Choroid plexus epithelial cell (primary cell): ENCODE measurements at regions not wholly inside any gene's neighbourhood (a gene's known extent, or its start where the extent isn't known, plus 50 kb on each side); places are given as distances from the start of the nearest gene placed in this dataset.

ENCODE experiments used
- DNase-seq: peaks from one replicate; pipeline ENCODE4 v3.0.0-alpha.2; 2010; ENCODE audit warnings: low read depth
- H3K4me3 ChIP-seq: 2 replicates; pipeline ENCODE4 v1.5.1; 2011; ENCODE audit warnings: low read depth, mild to moderate bottlenecking, control low read depth, low read length, moderate library complexity
- CTCF ChIP-seq: conservative IDR thresholded peaks from 2 replicates; pipeline ENCODE4 v1.5.1; 2011; ENCODE audit warnings: low read depth, mild to moderate bottlenecking, control low read depth, inconsistent platforms, low read length, moderate library complexity

GRCh38 chr7:17118412-17118811 lies 180.0 kb upstream of the AHR start:
- no peak for TF ChIP-seq CTCF
- H3K4me3 ChIP-seq = no peak overlapping the region
- no peak for DNase-seq

- H3K4me3 ChIP-seq = no peak overlapping the region
- TF ChIP-seq CTCF = no peak
- DNase-seq = no peak
Measured at GRCh38 chr7:17120756-17121155, 177.7 kb upstream of the AHR start.

- no peak for TF ChIP-seq CTCF
- H3K4me3 ChIP-seq = no peak overlapping the region
- DNase-seq = no peak
Measured at GRCh38 chr7:17121671-17122070, 176.8 kb upstream of the AHR start.

- DNase-seq = peak; percentile 95
- H3K4me3 ChIP-seq = peak overlapping the region; percentile 12
- no peak for TF ChIP-seq CTCF
Measured at GRCh38 chr7:17123020-17123419, 175.4 kb upstream of the AHR start.

- no peak overlapping the region for H3K4me3 ChIP-seq
- no peak for TF ChIP-seq CTCF
- peak; percentile 54 for DNase-seq
Measured at GRCh38 chr7:17126413-17127268, 171.8 kb upstream of the AHR start.

GRCh38 chr7:17129218-17129617 lies 169.2 kb upstream of the AHR start:
- H3K4me3 ChIP-seq = no peak overlapping the region
- no peak for TF ChIP-seq CTCF
- DNase-seq = no peak
